A673 (cell line): ENCODE measurements at regions not wholly inside any gene's neighbourhood (a gene's known extent, or its start where the extent isn't known, plus 50 kb on each side); places are given as distances from the start of the nearest gene placed in this dataset.

Experiments used
- BruUV-seq: library from RNA; stranded (reverse); fragments of 400-500 nt; replicated peaks from 2 replicates; lab custom pipeline; 2021; lab: Mats Ljungman, UMichigan
- CTCF ChIA-PET: fragments of 300-600 bp; sonication (Branson Sonifier 250); formaldehyde crosslinking; loops from one replicate; lab custom pipeline; 2022; ENCODE audit warnings: antibody characterized with exemption; lab: Charles Lee
- POLR2A ChIA-PET: fragments of 300-600 bp; sonication (Branson Sonifier 250); formaldehyde crosslinking; loops from one replicate; lab custom pipeline; 2022; ENCODE audit warnings: antibody characterized with exemption; ENCODE audit not compliant: low non-redundant PET; lab: Charles Lee
- DNase-seq: peaks from one replicate; pipeline ENCODE4 v3.0.0-alpha.2; 2015; ENCODE audit warnings: low spot score
- H3K27ac ChIP-seq: fragments of 200-600 bp; sonication (generic); 2 replicates; pipeline ENCODE4 v1.5.1; 2016; ENCODE audit warnings: mixed run types, low read depth, mild to moderate bottlenecking, mixed read lengths, antibody characterized with exemption, low read length; ENCODE audit not compliant: poor library complexity, severe bottlenecking
- H3K27me3 ChIP-seq: fragments of 200-600 bp; sonication (generic); replicated peaks from 2 replicates; pipeline ENCODE4 v1.6.1; 2017; ENCODE audit warnings: mixed run types, low read depth, mild to moderate bottlenecking, mixed read lengths, antibody characterized with exemption, low read length; ENCODE audit not compliant: insufficient read depth, poor library complexity
- H3K36me3 ChIP-seq: fragments of 200-600 bp; sonication (generic); 2 replicates; pipeline ENCODE4 v1.6.1; 2016; ENCODE audit warnings: mixed run types, mild to moderate bottlenecking, mixed read lengths, antibody characterized with exemption, low read length; ENCODE audit not compliant: insufficient read depth, poor library complexity, severe bottlenecking
- H3K4me1 ChIP-seq: fragments of 200-600 bp; sonication (generic); 2 replicates; pipeline ENCODE4 v1.6.1; 2017; ENCODE audit warnings: mixed run types, mild to moderate bottlenecking, mixed read lengths, antibody characterized with exemption, low read length; ENCODE audit not compliant: insufficient read depth, poor library complexity, severe bottlenecking
- H3K4me3 ChIP-seq: fragments of 200-600 bp; sonication (generic); 2 replicates; pipeline ENCODE4 v1.5.1; 2016; ENCODE audit warnings: low read depth, mixed run types, mild to moderate bottlenecking, mixed read lengths, low read length; ENCODE audit not compliant: poor library complexity, severe bottlenecking
- H3K9me3 ChIP-seq: fragments of 200-600 bp; sonication (generic); 2 replicates; pipeline ENCODE4 v1.6.1; 2016; ENCODE audit warnings: mixed run types, low read depth, mild to moderate bottlenecking, mixed read lengths, antibody characterized with exemption, low read length; ENCODE audit not compliant: poor library complexity, severe bottlenecking
- CTCF ChIP-seq: fragments of 300-800, 200-600 bp; sonication (generic); conservative IDR thresholded peaks from 2 replicates; pipeline ENCODE4 v1.5.1; 2017; ENCODE audit warnings: low read depth, mild to moderate bottlenecking, antibody characterized with exemption, low read length, moderate library complexity, mixed read lengths
- EZH2 ChIP-seq: fragments of 200-600 bp; sonication (generic); IDR thresholded peaks from 2 replicates; pipeline ENCODE4 v1.6.1; 2017; ENCODE audit warnings: borderline replicate concordance, low read depth, mild to moderate bottlenecking, mixed read lengths, antibody characterized with exemption, low read length; ENCODE audit not compliant: poor library complexity, severe bottlenecking
- intact Hi-C: fragments of 100-400 bp; cut with micrococcal nuclease; formaldehyde crosslinking; loops from one replicate; pipeline ENCODE4 v1.10.0; 2022; ENCODE audit not compliant: unreplicated experiment

DNA sequence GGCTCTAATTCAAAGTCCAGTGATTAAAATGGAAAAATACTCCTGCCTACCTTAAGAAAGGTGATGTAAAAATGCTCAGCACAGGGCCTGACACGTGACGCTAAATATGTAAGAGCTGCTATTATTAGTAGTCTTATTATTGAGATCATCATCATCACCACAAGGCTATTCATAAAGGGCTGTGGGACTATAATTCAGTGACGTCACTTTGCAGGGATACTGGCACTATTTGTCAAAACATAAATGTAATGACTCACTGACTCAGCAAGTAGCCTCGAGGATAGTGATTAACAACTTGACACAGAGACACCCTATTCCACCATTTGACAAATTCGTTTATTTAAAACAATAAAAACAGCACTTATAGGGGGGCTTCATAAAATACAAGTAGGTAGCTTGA is 258.9 kb downstream of the SPANXN1 start:
- TF ChIP-seq EZH2 (no peak), CTCF (no peak)
- Histone ChIP-seq H3K4me1 (no peaks in the 10 kb centered on the region), H3K27me3 (no peaks in the 10 kb centered on the region), H3K9me3 (peaks cover 18% of the 10 kb centered on the region), H3K4me3 (no peak overlapping the region), H3K36me3 (no peaks in the 10 kb centered on the region), H3K27ac (no peak overlapping the region)
- ChIA-PET POLR2A (no interaction called here), CTCF (no interaction called here)
- no TSS peak for BruUV-seq
- no peak for DNase-seq
- intact Hi-C loops, result no loop called here

- DNase-seq, result no peak
- no TSS peak for BruUV-seq
- POLR2A ChIA-PET, result no interaction called here
- intact Hi-C loops, result no loop called here
- Histone ChIP-seq H3K4me3 (no peak overlapping the region), H3K36me3 (no peaks in the 10 kb centered on the region), H3K4me1 (no peaks in the 10 kb centered on the region), H3K9me3 (peaks cover 23% of the 10 kb centered on the region), H3K27ac (no peak overlapping the region), H3K27me3 (no peaks in the 10 kb centered on the region)
- CTCF ChIA-PET, result no interaction called here
- TF ChIP-seq EZH2, result no peak
- no peak for TF ChIP-seq CTCF
Measured at GRCh38 chrX:145524931-145525330, 277.6 kb downstream of the SPANXN1 start.

DNA sequence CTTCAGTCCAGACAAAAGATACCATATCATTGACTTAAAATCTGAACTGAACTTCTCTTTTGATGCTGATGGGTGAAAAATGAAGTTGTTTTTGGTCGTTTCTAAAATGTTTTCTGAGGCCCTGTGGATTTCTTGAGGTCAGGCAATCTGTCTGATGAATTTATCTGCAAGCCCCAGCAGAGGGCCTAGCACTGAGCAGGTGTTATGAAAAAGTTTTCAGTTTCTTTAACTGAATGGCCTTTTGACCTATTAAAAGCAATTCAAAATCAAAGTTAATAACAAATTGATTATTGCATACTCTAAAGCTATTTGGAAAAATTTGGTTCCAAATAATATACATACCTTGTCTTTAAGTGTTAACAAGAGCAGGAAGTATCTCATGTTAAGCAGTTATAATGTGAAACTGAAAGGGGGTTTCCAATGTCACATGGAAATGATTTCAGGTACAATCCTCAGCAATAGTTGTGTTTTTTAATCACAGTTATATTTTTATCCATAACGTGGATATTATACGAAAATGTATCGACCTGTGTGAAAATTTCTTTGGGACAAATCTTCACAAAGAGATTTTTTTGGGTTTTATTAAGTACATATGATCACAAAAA is 285.0 kb downstream of the SPANXN1 start:
- ChIA-PET CTCF (no interaction called here), POLR2A (no interaction called here)
- Histone ChIP-seq H3K9me3 (peaks cover 19% of the 10 kb centered on the region), H3K4me1 (no peaks in the 10 kb centered on the region), H3K36me3 (no peaks in the 10 kb centered on the region), H3K27me3 (no peaks in the 10 kb centered on the region), H3K27ac (no peak overlapping the region), H3K4me3 (no peak overlapping the region)
- no TSS peak for BruUV-seq
- intact Hi-C loops, result no loop called here
- no peak for DNase-seq
- TF ChIP-seq EZH2 (no peak), CTCF (no peak)
